Anterior cingulate cortex (tissue), 58 donors: ENCODE measurements at regions not wholly inside any gene's neighbourhood (a gene's known extent, or its start where the extent isn't known, plus 50 kb on each side); places are given as distances from the start of the nearest gene placed in this dataset.
"Not testable (repeated sequence)": the region's sequence is repeated elsewhere in the genome, so short reads cannot be mapped to it uniquely, and the experiment has no call there.

Experiments
- DNase-seq, 58 donors: peaks; one replicate each; lab custom pipeline; 2025; lab: John Stamatoyannopoulos, UW

DNA sequence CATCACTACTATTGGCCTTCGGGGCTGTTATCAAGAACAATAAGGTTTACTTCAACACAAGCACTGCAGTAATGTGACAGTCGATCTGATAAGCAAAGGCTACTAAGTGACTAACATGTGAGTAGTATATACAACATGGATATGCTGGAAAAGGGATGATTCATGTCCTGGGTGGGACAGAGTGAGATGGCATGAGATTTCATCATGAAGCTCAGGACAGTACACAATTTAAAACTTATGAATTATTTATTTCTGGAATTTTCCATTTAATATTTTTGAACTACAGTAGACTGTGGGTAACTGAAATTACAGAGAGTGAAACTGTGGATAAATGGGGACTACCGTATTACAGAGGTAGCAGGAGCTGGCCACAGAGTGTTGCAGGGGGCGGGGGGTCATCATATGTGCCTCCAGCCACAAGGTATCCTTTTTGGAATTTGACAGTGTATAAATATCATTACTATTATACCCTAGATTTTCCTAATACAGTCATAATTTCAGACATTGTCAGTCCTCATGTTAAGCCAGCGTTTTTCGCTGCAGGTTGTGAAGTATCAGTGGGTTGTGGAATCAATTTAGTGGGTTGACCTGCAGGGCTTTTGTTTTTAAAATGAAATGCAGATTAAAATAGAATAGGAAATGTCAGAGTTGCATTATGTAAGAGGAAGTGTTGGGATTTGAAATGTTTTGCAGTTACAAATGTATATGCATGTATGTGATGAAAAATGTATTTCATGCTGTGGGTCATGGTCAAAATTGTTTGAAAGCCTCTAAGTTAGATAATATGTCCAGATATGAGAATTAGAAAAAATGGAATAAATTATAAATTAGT, 148.0 kb upstream of the NUDT4 start:
- DNase-seq = no peak

- no peak for DNase-seq
Observed at GRCh38 chr12:93230326-93230720, 147.4 kb upstream of the NUDT4 start.

DNA sequence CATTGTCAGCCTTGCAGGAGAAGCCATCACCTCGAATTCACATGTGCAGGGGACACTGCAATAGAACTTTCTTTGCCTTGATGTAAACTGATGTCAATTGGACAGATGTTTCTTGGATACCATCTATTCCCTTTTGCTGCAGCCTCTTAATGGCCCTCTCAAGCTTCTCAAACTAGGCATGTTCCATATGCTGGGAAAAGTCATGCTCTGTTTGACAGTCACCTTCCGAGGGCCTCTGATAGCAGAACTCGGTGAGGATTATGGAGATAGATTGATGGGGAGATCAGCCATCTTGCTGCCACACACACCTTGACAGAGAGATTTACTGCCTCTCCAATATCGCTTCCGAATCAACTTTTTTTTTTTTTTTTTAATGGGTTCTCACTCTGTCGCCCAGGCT, 145.8 kb upstream of the NUDT4 start:
- no peak for DNase-seq

- no peak for DNase-seq
Observed at GRCh38 chr12:93234641-93235040, 143.1 kb upstream of the NUDT4 start.

- no peak for DNase-seq
Observed at GRCh38 chr12:93235881-93236280, 141.8 kb upstream of the NUDT4 start.

DNA sequence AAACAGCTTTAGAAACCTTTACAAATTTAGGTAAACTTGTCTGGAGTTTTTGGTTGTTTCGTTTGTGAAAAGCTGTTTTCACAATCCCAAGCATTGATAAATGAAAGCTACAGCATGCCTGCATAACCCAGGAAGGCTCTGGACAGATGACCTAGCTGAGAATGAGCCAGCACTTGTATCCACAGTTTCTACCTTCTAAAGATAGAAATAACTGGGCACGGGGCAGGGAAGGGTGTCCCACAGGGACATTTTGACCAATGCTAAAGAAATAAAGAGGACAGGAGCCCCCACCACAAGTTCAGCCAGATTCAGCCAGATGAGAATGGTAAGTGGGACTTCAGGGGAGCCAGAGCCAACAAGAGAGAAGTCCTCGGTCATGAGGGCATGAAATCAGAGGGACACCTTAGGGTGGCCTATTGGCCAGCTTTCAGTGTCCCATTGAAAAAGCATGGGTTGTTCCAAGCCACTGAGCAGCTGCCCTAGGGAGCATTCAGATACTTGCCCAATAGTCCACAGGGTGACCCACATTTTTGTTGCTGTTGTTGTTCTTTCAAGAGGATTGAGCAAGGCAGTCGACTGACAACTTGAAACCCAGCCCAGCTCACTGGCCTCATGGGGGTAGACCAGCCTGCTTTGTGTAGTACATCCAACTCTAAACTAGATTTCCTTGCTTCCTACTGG, 140.3 kb upstream of the NUDT4 start:
- peak in 4 of 58 donors; percentile 2 to 10 (median 4) for DNase-seq

GRCh38 chr12:93238512-93239262, 139.0 kb upstream of the NUDT4 start:
- DNase-seq = not testable (repeated sequence)

DNA sequence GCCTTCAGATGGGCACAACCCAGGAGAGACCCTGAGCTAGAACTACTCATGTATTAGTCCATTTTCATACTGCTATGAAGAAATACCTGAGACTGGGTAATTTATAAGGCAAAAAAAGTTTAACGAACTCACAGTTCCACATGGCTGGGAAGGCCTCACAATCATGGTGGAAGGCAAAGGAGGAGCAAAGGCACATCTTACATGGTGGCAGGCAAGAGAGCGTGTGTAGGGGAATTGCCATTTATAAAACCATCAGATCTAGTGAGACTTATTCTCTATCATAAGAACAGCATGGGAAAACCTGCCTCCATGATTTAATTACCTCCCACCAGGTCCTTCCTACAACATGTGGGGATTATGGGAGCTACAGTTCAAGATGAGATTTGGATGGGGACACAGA, 137.9 kb upstream of the NUDT4 start:
- DNase-seq = not testable (repeated sequence)

GRCh38 chr12:93242154-93242972, 135.4 kb upstream of the NUDT4 start:
- no peak for DNase-seq

GRCh38 chr12:93243382-93243688, 134.4 kb upstream of the NUDT4 start:
- no peak for DNase-seq

- DNase-seq = no peak
Observed at GRCh38 chr12:93243689-93244513, 133.8 kb upstream of the NUDT4 start.

- DNase-seq = no peak
Observed at GRCh38 chr12:93244514-93245077, 133.1 kb upstream of the NUDT4 start.

DNA sequence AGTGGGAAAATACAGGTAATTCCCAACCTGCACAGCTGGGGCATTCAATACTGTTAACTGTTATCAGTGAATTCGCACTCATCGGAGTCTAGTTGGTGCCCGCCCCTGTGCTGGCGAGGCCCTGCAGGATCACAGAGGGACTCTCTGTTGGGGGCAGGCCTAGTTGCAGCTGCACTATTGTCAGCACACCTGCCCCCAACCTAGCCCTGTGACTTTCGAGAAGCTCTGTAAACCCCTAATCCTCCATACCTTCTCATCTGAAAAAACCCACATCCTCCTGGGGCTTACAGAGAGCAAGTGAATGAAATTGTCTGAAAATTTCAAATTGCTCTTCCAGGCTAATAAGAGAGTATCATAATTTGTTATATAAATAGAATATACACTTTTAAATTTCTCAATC, 132.2 kb upstream of the NUDT4 start:
- DNase-seq = no peak

- DNase-seq = peak in 20 of 58 donors; percentile 1 to 43 (median 14)
Observed at GRCh38 chr12:93247313-93247991, 130.3 kb upstream of the NUDT4 start.

GRCh38 chr12:93252221-93252620, 125.5 kb upstream of the NUDT4 start:
- DNase-seq = no peak

- DNase-seq = no peak
Observed at GRCh38 chr12:93254911-93255310, 122.8 kb upstream of the NUDT4 start.

DNA sequence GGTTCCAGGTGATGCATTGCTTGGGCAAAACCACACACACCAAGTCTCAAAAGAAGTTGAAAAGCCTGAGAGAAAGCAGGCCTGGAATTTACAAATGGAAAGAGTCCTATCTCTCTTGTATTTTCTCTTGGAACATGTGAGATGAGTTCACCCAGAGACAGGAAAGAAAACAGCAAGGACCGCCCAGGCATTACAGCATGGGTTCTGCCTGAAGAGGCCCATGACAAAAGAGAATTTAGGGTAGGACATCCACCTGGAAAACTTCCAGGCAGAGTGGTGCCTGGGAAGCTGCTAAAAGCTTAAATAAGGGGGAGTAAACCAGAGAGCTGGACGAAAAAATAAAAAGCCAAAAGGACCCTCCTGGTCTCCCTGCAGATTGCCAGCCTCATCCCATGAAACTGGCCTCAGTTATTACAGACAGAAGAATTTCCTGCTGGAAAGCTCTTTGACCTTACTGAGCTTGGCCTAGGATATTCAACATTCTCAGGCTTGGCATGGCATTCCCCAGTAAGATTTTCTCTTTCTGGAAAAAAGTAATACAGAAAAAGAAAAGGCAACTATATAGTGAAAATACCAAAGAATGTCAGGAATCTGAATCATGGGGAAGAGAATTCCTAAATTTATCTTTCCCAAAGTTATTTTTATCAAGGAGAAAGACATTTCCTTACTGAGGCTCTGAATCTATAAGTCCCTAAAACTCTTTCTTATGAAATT, 121.3 kb upstream of the NUDT4 start:
- DNase-seq = no peak

DNA sequence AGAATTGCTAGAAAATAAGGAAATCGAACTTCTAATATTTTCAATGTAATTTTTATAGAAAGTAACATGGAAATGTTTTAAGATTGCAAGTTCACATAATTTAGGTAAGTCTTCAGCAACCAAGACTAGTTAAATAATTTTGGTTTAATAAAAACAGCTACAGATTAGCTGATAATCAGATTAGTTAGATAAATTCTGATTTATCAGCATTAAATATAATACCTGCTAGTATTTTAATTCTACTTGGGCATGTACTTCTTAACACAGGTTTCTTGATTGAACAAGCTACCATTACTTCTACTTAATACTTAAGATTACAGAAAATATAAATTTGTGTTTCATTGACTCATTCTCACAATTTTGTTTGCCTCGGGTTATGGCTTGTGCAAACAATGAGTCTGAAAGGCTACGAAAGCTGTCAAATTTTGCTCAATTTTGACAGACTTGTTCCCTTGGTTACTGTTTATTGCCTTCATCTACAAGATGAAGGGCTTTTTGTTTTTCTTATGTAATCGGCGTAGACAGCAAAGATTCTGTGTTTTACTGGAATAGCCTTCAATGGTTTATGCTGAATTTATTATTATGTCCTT, 116.1 kb upstream of the NUDT4 start:
- DNase-seq = no peak
